ENCODE measurements at regions not wholly inside any gene's neighbourhood (a gene's known extent, or its start where the extent isn't known, plus 50 kb on each side); places are given as distances from the start of the nearest gene placed in this dataset.

- TF ChIP-seq, protein P1, sequence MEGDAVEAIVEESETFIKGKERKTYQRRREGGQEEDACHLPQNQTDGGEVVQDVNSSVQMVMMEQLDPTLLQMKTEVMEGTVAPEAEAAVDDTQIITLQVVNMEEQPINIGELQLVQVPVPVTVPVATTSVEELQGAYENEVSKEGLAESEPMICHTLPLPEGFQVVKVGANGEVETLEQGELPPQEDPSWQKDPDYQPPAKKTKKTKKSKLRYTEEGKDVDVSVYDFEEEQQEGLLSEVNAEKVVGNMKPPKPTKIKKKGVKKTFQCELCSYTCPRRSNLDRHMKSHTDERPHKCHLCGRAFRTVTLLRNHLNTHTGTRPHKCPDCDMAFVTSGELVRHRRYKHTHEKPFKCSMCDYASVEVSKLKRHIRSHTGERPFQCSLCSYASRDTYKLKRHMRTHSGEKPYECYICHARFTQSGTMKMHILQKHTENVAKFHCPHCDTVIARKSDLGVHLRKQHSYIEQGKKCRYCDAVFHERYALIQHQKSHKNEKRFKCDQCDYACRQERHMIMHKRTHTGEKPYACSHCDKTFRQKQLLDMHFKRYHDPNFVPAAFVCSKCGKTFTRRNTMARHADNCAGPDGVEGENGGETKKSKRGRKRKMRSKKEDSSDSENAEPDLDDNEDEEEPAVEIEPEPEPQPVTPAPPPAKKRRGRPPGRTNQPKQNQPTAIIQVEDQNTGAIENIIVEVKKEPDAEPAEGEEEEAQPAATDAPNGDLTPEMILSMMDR (conservative IDR thresholded peaks at IDR 0.05), result no peak
- TF ChIP-seq ZFX (IDR thresholded peaks at IDR 0.05), result no peak
Measured at GRCh38 chr17:71422968-71423367, 697.9 kb upstream of the SOX9 start.
